VCaP (cell line): ENCODE measurements at regions not wholly inside any gene's neighbourhood (a gene's known extent, or its start where the extent isn't known, plus 50 kb on each side); places are given as distances from the start of the nearest gene placed in this dataset.

Source experiments
- H3K27ac ChIP-seq: fragments of 450-650 bp; 2 replicates; pipeline ENCODE4 v1.5.1; 2017
- TF ChIP-seq, protein P1 (sequence below): fragments of 450-650 bp; conservative IDR thresholded peaks from 2 replicates; pipeline ENCODE4 v1.5.1; 2017; ENCODE audit warnings: mild to moderate bottlenecking, moderate library complexity

DNA sequence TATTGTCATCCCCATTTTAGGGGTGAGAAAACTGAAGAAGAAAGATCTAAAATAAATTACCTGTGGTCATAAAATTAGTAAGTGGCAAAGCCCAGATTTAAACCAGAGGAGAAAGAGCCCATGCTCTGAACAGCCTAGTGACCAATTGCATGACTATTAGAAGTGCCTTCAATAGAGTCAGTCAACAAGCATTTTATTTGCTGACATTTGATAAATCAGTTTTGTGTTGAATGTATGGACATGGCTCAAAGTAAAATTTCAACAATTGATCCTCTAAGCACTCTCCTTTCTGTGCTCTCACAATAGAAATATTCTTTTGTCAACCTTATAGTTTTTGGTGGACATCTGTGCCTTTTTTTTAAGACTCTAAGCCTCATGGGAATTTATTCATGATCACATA is 572.9 kb upstream of the SOX9 start:
- TF ChIP-seq, protein P1, sequence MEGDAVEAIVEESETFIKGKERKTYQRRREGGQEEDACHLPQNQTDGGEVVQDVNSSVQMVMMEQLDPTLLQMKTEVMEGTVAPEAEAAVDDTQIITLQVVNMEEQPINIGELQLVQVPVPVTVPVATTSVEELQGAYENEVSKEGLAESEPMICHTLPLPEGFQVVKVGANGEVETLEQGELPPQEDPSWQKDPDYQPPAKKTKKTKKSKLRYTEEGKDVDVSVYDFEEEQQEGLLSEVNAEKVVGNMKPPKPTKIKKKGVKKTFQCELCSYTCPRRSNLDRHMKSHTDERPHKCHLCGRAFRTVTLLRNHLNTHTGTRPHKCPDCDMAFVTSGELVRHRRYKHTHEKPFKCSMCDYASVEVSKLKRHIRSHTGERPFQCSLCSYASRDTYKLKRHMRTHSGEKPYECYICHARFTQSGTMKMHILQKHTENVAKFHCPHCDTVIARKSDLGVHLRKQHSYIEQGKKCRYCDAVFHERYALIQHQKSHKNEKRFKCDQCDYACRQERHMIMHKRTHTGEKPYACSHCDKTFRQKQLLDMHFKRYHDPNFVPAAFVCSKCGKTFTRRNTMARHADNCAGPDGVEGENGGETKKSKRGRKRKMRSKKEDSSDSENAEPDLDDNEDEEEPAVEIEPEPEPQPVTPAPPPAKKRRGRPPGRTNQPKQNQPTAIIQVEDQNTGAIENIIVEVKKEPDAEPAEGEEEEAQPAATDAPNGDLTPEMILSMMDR = no peak
- H3K27ac ChIP-seq = no peak overlapping the region

DNA sequence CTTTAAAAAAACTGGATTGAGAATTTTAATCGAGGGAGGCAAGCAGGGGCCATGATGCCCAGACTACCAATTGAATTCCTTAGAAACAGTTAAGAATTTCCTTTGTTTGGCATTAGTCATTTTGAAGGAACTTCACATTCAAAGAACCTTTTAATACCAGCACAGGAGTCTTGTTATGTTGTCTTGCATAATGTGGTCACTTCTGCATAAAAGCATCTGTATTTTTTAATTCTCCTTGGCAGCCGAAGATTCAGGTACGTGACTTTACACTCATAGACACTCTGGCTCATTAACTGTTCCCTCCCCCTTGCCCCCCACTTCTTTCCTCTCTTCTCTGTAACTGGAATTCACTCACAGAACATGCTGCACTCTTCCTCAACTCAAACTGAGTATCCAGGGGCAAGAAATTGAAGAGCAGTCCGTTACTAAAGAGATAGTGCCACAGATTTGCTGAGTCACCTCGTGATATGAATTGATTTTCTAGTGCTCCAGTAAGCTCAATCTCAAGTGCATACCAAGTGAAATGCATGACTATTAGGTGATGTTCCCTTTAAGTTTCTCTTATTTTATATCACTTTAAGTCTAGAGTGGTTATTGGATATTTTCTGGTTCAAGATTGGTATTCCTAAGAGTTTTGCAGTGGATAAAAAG is 572.2 kb upstream of the SOX9 start:
- no peak overlapping the region for H3K27ac ChIP-seq

GRCh38 chr17:71550675-71551074 is 570.1 kb upstream of the SOX9 start:
- no peak overlapping the region for H3K27ac ChIP-seq
- TF ChIP-seq, protein P1 = no peak

More for the DNA sequence above, 572.2 kb upstream of the SOX9 start:
- TF ChIP-seq, protein P1 = no peak

- no peak overlapping the region for H3K27ac ChIP-seq
- TF ChIP-seq, protein P1 = no peak
These were observed 567.4 kb upstream of the SOX9 start for GRCh38 chr17:71553381-71553780.

DNA sequence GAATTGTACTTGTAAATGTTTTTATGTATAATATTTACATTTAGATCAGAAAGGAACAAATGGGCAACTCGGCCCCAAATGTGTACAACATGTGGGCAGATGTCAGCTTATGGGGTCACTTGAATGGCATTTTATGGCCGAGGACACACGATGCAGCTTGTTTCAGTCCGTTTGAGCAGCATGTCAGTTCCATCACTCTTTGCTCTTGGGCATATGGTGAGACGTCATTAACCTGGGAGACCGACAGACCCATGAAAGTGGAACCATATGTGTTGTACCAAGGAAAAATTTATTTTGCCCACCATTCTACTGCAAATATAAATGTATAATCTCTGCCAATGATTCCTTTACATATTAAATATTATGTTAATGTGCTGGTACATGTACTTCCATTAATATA is 561.9 kb upstream of the SOX9 start:
- TF ChIP-seq, protein P1 = no peak
- H3K27ac ChIP-seq = no peak overlapping the region

- no peak overlapping the region for H3K27ac ChIP-seq
- TF ChIP-seq, protein P1 = no peak
These were observed 548.5 kb upstream of the SOX9 start for GRCh38 chr17:71572343-71572742.

- TF ChIP-seq, protein P1 = no peak
- no peak overlapping the region for H3K27ac ChIP-seq
These were observed 542.4 kb upstream of the SOX9 start for GRCh38 chr17:71578446-71578845.
